Transverse colon (tissue), 4 donors: ENCODE measurements at regions not wholly inside any gene's neighbourhood (a gene's known extent, or its start where the extent isn't known, plus 50 kb on each side); places are given as distances from the start of the nearest gene placed in this dataset.

ENCODE experiments used
- CTCF ChIP-seq, 5 experiments: fragments of 200-600 bp in 3 of 5; fragments of 450-650 bp in 2 of 5; sonication (generic) in 3 of 5; IDR thresholded peaks; 1 replicate in 2 of 5; 2 replicates in 3 of 5; pipeline ENCODE4 v1.5.1; 2016 to 2017; ENCODE audit warnings: antibody characterized with exemption in 5 of 5, inconsistent platforms in 3 of 5, mild to moderate bottlenecking in 2 of 5, moderate library complexity in 1 of 5
- EP300 ChIP-seq: sonication (generic); formaldehyde crosslinking; IDR thresholded peaks from one replicate; pipeline ENCODE4 v1.6.1; 2017; ENCODE audit warnings: antibody characterized with exemption, low read depth
- POLR2AphosphoS5 ChIP-seq, 3 donors: sonication (generic); formaldehyde crosslinking; IDR thresholded peaks; one replicate each; pipeline ENCODE4 v1.6.1; 2016; ENCODE audit warnings: antibody characterized with exemption in 3 of 3

- TF ChIP-seq CTCF (IDR thresholded peaks at IDR 0.05): no peak
- no peak for TF ChIP-seq EP300
- TF ChIP-seq POLR2AphosphoS5 (IDR thresholded peaks at IDR 0.05): no peak
Observed at GRCh38 chr2:153812632-153813031, 59.1 kb upstream of the GALNT13 start.
